HS-5 (cell line): ENCODE measurements at regions not wholly inside any gene's neighbourhood (a gene's known extent, or its start where the extent isn't known, plus 50 kb on each side); places are given as distances from the start of the nearest gene placed in this dataset.

Experiments used
- DNase-seq: peaks from one replicate; pipeline ENCODE4 v3.0.0-alpha.2; 2012; ENCODE audit warnings: low read depth

GRCh38 chr5:121741156-121741555 lies 110.5 kb upstream of the FTMT start:
- no peak for DNase-seq

GRCh38 chr5:121744577-121744976 lies 107.1 kb upstream of the FTMT start:
- no peak for DNase-seq

GRCh38 chr5:121745407-121745806 lies 106.3 kb upstream of the FTMT start:
- no peak for DNase-seq

DNA sequence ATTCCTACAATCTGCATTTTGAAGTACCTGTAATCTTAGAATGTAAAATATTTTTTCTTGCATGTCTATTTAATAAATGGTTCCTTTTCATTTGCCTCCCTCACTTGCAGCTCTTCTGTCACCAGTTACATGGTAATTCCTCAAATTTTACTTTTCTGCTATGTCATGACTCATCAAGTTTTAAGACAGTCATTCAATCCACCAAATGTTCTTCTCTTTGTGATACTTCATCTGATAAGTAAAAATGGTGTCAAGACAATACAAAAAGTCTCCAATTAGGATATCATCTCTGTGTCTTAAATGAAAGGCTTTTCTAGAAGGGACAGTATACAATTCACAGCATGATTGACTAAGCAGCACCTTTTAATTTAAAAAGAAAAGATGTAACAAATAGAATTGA lies 104.9 kb upstream of the FTMT start:
- no peak for DNase-seq

GRCh38 chr5:121748686-121749085 lies 103.0 kb upstream of the FTMT start:
- DNase-seq = no peak

DNA sequence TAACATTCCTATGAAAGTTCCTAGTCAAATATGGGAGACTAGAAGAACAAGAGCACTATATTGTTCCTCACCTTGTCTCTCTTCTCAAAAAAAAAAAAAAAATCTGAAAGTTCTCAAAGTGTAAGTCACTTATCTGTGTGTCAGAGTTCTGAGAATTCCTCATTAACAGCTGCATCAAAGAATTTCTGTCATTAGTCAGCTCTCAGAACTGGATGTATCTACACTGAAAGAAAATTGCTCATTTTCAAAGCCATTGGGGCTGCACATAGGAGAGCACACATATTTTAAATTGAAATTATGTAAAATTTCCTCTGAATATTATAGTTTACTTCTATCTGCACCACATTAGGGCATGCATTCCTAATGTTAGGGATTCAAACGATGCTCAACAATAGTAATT lies 99.5 kb upstream of the FTMT start:
- no peak for DNase-seq

DNA sequence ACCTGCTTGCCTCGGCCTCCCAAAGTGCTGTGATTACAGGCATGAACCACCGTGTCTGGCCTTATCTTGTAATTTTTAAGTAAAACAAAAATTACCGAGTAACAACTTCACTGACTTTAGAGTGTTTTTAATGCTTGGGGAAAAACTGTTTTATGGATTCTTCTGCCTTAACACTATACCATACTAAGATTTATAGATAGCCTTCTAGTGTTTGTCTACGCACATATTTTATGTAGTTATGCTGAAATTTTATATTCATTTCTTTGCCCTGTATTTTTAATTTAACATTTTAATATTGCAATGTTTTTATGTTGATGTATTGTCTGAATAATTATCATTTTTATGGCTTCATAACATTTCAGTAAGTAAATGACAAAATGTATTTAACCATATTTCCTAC lies 96.4 kb upstream of the FTMT start:
- DNase-seq = no peak

DNA sequence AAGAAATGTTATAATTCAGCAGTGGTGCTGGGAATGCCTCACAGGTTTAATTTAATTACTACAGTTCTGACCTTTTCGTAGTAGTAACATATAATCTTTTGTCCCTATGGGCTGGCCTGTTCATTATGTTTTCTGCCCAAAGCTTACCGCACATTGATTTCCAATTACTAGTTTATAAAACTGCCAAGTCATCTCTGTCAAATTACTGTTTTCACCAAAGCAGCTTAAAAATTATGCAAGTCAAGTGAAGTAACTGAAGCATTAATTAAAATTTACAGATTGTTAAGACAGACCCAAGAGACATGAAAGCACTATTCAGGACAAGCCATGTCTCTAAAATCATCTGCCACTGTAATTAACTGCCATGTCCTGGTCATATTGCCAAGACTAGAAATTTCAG lies 93.9 kb upstream of the FTMT start:
- DNase-seq = no peak

DNA sequence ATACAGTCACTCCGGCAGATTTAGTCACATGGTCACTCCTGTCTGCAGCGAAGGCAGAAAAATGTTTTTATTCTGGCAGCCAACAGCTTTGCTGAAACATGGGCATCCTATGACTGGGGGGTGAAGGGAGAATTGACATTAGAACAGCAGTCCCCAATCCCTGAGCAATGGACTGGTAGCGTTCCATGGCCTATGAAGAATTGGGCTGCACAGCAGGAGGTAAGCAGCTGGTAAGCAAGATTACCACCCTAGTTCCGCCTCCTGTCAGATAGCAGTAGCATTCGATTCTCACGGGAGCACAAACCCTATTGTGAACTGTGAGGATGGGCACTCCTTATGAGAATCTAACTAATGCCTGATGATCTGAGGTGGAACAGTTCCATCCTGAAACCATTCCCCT lies 93.1 kb upstream of the FTMT start:
- no peak for DNase-seq

DNA sequence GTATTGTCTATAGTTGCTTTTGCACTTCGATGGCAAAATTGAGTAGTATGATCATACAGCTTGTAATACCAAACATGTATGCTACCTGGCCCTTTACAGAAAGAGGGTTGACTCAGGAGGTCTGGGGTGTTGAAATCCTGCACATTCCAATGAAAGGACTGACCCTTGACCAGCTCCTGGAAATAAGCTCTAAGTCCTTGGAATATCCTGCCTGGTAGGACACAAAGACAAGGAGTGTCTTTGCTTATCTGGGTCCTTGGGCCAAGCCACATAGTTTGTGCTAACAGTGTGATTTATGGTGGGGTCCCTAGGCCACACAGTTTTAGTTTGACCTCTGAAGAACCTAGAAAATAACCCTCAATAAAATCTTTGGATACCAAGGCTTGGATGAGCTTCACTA lies 89.3 kb upstream of the FTMT start:
- no peak for DNase-seq

DNA sequence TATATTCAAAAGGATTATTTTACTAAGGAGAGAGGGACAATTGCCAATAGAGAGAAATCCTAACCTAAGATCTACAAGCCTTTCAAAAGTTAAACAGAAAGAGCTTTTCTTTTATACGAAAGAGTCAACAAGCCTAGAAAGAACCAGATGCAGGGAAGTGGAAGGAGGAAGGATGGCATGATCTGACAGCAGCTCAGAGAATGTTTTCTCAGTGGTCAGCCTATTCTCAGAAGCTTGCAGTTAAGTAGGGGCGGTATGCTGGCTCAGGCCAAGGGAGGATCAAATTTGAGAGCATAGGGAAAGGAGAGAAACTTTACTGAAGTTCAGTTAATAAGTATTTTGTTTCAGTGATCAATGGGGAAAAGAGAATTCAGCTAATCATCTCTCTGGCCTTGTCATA lies 88.0 kb upstream of the FTMT start:
- DNase-seq = no peak

- DNase-seq = no peak
Measured at GRCh38 chr5:121780406-121780805, 71.3 kb upstream of the FTMT start.

GRCh38 chr5:121783700-121784099 lies 68.0 kb upstream of the FTMT start:
- DNase-seq = no peak

GRCh38 chr5:121793791-121794190 lies 57.9 kb upstream of the FTMT start:
- DNase-seq = no peak

DNA sequence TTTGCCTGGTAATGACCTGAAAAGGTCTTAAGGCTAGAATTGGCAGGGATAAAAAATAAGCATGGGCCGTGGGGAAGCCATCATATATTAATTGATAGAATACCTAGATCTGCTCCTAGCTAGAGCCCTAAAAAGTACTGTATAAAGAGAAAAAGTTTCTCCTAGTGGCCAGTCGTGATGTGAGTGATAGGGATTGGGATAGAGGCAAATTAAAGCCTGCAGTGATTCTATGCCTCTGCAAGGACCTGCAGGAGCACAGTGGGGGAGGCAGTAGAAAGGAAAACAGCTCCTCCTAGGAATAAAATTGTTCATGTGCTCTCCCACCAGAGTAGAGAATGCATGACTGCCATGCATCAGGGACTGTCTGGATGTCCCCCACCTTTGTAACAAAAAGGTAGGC lies 56.2 kb upstream of the FTMT start:
- DNase-seq = no peak

GRCh38 chr5:121797681-121798518 lies 53.8 kb upstream of the FTMT start:
- no peak for DNase-seq
